ENCODE measurements at regions not wholly inside any gene's neighbourhood (a gene's known extent, or its start where the extent isn't known, plus 50 kb on each side); places are given as distances from the start of the nearest gene placed in this dataset.
"Not testable (repeated sequence)": the region's sequence is repeated elsewhere in the genome, so short reads cannot be mapped to it uniquely, and the experiment has no call there.

DNA sequence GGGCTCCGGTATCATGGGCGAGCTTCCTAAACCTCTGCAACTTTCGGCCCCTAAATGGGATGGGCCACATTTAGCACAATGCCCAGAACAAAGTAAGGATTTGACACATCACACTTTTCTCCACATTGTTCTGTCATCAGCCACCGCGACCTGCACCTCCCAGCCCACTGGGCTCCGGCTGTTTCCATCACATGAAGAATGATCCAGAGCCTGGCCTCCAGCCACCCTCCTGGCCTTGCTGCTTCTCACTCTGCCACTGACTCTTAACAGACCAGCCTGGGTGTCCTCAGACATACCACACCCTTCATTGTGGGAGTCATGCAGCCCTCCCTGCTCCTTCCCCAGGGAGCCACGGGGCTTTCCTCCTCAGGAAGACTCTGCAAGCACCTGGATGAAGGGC is 113.7 kb downstream of the IGLL1 start:
- no peak for DNase-seq (ENCODE audit: extremely low read depth, low read depth, low spot score)

DNA sequence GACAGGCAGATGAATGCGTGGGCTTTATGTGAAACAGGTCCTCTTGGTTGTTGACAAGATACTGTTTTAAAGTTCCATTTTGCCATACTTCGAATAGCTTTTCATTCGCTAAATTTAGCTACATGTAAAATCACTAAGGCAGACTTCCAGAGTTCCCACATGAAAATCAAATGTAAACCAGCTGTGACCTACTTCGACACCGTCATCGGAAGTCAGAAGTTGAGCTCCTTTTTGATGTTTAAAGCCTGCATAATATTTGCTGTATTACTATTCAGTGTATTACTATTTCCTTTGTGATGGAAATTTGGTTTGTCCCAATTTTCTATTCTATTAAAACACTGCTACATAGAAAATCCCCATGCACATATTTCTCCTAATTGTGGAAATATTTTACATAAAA is 115.3 kb downstream of the IGLL1 start:
- not testable (repeated sequence) for DNase-seq (ENCODE audit: extremely low read depth, low read depth, low spot score)

DNA sequence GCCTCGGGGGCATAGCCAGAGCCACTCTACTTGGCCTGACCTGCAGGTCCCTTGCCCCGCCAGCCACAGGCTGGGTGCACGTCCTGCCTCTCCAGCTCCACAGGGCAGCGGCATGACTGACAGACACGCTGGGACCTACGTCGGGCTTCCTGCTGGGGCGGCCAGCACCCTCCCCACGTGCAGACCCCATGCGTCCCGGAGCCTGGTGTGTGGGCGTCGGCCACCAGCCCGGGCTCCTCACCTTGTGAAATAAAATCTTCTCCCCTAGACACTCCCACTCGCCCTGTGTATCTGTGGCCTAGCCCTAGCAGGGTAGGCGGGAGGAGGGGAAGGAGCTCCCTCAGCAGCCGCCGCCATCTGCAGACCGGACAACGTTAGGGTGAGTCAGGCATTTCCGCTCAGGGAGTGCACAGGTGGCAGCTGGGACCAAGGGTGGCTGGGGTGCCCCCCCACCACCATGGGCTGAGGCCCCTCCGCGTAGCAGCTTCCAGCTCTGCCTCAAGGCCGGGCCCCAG is 119.5 kb downstream of the IGLL1 start:
- DNase-seq (ENCODE audit: extremely low read depth, low read depth, low spot score): not testable (repeated sequence)

DNA sequence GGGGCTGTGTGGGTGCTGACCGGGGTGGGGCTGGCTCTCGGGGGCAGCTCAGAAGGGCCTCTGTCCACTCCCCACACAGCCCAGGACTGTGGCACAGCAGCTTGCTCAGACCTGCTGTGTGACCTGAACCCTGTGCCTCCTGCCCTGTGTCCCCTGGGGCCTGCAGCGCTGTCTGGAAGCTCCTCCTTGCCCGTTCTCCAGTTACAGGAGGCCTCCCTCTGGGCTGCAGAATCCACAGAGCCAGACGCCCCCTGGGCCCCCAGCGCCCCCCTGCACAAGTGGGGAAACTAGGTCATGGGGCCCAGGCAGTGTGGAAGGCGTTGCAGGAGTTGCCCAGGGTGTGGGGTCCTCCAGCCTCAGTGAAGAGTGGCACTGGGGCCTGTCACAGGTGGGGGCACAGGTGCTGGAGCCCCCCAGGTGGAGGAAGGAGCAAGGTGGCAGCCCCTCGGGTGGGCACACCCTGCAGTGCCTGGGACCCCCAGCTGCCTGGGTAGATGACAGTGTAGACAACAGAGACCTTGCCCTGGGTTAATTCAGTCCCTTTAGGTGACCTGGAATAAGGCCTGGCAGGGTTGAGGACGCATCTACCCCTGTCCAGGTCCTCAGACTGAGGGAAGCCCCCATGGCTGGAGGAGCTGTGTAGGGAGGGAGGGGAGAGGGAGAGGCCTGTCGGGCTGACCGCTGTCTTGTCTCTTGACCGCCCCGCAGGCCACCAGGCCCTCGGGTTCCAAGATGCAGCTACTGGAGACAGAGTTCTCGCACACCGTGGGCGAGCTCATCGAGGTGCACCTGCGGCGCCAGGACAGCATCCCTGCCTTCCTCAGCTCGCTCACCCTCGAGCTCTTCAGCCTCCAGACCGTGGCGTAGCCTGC is 120.2 kb downstream of the IGLL1 start:
- not testable (repeated sequence) for DNase-seq (ENCODE audit: extremely low read depth, low read depth, low spot score)

DNA sequence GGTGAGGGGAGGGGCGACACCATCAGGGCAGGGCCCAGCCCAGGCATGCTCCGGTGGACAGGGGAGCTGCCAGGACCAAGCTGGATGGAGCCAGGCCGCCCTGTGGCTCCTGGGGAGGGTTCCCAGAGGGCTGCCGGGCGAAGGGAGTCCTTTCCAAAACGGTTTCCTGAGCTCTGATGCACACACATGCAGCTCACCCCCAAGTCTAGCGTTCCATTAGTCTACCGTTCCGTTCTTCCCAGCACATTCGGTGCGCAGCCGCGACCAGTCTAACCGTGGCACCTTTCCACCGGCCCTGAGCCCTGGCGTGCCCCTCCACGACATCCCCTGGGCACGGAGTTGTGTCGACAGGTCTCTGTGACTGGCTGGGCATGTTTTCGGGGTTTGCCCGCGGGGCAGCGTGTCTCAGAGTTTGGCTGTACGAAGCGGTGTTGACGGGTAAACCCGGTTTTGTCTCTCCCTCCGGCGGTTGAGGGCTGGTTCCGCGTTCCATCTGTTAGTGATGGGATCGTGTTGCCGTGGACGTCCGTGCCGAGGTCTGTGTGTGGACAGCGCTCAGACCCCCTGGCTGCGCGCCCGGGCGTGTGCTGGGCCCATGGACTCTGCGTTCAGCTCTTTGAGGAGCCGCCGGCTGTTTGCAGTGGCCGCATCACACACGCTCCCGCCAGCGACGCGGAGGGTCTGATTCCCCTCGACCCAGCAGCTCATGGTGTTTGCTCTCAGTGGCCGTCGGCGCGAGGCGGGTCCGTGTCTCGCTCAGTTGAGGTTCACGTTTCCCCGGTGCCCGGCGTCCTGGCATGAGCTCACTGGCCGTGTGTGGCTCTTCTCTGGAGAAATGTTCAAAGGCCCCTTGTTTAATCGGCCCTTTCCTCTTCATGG is 121.2 kb downstream of the IGLL1 start:
- no peak for DNase-seq (ENCODE audit: extremely low read depth, low read depth, low spot score)

DNA sequence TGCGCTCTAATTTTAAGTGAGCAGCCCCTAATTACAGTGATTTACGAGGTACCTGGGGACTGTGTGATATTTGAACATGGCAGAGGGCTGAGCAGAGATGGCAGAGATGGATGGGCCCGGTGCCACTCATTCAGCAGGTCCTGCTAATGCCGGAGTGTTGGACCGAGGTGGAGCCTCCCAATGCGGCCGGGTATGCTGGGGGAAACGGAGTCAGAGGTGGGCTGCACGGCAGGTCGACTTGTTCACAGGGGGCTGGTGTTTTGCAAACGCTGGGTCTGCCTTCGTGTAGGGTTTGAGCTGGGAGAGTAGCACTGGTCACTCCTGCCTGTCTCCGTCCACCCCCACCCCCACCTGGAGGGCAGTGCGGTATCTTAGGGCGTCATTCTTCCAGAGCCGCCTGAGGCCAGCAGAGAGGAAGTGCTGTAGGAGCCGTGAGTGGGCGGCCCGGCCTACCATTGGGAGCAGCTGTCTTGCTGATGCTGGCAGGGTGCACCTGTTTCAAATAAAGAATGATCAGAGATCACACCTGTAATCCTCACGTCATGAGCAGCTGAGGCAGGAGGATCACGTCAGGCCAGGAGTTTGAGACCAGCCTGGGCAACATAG is 122.6 kb downstream of the IGLL1 start:
- DNase-seq (ENCODE audit: extremely low read depth, low read depth, low spot score): no peak

DNA sequence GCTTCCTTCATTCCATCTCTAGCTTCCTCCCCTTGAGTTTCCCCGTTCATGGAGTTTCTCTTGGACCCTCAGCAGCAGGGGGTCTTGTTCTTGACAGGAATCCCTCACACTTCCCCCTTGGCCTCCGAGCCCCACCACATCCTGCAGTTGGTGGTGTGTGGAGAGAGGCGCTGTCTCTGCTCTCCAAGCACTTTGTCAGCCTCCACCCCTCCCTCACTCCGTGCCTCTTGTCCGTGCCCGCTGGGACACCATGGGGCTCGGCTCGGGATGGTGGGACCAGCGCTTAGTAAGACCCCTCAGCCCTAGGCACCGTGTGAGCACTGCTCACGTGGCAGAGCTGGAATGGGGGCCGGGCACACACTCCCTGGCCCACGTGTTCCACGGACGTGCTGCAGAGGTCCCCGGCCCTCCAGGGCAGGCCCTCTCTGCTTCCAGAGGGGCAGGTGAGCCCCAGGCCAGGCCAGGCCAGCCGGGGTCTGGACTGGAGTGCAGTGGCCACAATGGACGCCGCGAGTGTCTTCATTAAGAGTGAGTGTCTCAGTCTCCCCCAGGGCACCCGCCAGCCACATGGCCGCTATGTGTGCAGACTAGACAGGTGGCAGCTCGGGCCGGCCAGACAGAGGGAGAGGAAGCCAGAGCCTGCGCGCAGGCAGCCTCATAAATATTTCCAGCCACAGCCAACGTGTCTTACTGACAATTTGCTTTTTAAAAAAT is 123.3 kb downstream of the IGLL1 start:
- not testable (repeated sequence) for DNase-seq (ENCODE audit: extremely low read depth, low read depth, low spot score)

DNA sequence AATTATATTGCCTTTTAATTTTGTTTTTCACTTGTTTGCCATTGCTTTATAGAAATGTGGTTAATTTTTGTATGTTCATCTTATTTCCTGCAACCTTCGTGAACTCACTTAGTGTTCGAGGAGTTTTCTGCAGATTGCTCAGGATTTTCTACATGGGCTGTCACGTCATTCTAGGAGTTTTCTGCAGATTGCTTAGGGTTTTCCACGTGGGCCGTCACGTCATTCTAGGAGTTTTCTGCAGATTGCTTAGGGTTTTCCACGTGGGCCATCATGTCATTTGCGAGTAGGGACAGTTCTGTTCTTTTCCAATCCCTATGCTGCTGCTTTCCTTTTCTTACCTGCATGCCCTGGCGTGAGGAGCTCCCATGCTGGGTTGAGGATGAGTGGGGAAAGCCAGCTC is 125.7 kb downstream of the IGLL1 start:
- DNase-seq (ENCODE audit: extremely low read depth, low read depth, low spot score): not testable (repeated sequence)

DNA sequence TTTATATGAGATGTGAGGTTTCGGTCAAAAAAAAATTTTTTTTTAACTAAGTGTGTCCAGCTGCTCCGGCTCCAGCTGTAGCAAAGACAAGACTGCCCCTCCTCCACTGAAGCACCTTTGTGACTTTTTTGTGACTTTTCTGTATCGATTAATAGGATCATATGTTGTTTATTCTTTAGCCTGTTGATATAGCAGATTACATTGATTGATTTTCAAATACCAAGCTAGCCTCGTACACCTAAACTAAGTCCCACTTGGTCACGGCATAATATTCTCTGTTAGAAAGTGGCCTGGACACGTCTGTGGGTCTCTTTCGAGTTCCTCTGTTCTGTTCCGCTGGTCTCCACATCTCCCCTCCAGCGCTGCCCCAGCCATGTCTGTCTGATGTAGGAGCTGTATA is 126.8 kb downstream of the IGLL1 start:
- DNase-seq (ENCODE audit: extremely low read depth, low read depth, low spot score): no peak

DNA sequence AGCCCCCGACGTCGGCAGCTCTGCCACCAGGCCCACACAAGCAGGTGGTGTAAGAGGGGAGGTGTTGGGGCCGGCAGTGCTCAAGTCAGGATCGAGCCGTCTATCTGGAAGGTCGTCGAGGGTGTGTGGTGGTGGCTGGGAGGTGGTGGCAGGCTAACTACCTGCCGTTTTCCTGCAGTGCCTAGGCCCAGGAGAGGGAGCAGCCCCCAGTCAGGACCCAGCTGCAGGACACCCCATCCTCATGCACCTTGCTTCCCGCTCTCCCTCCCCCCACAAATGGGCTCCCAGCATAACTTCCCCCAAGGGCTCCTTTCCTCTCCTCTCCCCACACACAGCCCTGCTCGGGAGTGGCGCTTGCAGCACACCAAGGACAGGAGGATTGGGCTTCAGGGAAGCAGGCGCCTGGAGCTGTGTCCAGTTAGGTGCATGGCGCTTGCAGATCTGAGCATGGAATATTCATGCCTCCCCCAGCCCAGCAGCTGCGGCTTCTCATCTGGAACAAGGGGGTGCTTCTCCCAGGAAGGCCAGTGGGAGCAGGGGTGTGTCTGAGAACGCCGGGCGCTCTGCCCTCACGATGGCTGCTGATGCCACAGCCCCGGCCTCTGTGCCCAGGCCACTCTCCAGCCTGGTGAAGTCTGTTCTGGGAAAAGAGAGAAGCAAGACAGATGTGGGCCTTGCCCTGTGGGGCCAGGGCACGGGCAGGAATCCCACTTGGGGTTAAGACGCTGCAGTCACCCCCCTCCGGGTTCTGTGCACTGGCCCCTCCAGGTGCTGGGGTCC is 127.7 kb downstream of the IGLL1 start:
- DNase-seq (ENCODE audit: extremely low read depth, low read depth, low spot score): no peak

DNA sequence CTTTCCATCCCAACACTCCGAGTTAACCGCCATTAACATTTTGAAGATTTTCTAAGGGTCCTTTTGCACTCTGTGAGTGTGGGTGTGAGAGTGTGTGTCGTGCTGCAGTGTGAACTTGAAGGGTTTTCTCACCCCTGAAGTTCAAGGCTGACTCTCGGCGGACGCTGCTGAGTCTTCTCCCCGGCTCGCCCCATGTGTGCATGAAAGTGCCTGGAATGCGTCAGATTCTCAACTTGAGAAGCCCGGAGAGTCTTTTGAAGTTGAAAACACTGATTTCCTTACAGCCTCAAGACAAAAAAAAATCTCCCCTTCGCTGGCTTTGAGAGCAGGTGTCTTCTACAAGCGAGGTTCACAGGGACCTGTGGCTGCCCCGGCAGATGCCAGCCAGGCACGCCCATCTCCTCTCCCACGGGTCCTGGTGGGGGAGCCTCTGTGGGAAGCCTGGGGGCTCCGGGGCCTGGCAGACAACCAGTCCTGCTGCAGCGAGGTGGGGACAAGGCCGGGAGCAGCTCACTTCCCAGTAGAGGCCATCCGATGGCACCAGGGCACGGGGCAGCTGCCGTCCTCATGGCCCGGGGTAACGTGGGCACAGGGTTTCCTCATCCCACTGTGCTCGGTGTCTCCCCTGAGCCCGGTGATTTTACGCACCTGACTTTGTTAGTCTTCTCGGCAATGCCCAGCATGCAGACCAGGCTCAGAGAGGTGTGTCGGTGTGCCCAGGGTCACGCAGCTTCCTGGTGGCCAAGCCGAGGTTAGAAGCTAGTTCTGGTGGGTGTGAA is 128.4 kb downstream of the IGLL1 start:
- DNase-seq (ENCODE audit: extremely low read depth, low read depth, low spot score): not testable (repeated sequence)

DNA sequence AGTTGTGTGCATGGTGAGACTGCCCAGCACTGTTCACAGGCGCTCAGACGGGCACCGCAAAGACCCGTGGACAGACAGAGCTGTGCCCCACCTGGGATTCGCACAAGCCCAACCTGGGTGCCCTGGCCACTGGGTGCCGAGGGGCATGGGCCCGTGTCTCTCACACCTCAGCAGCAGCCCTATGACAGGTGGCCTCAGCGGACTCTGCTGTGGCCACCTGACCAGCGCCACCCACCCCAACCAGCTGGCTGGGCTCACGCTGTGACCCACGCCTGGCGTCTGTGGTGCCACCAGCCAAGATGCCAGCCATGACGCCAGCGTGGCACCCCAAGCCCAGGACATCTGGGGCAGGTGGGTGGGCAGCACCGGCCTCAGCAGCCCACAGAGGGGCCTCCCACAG is 129.3 kb downstream of the IGLL1 start:
- not testable (repeated sequence) for DNase-seq (ENCODE audit: extremely low read depth, low read depth, low spot score)

DNA sequence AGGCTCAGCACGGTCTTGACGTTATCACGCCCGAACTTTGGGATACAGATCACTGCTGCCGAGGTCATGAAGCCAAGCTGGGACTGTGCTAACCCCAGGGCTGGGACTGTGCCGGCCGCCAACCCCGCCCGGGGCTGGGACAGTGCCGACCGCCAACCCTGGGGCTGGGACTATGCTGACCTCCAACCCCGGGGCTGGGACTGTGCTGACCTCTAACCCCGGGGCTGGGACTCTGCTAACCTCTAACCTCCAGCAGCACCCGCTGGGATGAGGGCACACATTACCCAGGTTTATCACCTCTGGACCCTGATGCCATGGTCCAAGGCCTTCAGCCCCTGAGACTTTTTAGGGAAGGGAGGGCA is 129.7 kb downstream of the IGLL1 start:
- no peak for DNase-seq (ENCODE audit: extremely low read depth, low read depth, low spot score)

DNA sequence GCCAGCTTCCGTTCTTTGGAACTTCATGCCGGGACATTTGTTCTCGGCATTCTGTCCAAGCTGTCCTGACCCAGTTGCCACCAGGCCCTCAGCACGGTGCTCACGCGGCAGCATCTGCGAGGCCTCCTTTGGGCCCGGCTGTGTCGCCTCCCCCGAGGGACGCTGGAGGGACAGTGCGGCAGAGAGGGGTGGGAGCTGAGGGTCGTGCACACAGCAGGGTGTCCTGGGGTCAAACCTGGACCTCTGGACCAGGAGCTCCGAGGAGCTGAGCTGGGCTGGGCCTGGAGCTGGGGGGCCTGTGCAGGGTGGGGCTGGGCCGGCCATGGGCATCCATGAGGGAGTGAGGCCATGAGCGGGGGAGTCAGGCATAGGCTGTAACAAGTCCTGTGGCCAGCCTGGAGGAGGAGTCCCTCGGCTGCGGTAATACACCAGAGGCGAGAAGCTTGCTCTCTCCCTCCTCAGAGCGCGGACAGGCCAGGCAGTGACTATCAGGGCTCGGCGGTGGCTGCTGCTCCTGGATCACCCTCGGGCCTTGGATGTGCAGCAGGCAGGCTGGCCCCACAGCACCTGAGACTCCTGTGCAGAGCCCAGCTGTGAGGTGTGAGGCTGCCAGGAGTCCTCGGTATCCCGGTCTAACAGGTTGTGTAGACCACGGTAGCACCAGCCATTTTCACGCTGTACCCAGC is 130.2 kb downstream of the IGLL1 start:
- not testable (repeated sequence) for DNase-seq (ENCODE audit: extremely low read depth, low read depth, low spot score)

DNA sequence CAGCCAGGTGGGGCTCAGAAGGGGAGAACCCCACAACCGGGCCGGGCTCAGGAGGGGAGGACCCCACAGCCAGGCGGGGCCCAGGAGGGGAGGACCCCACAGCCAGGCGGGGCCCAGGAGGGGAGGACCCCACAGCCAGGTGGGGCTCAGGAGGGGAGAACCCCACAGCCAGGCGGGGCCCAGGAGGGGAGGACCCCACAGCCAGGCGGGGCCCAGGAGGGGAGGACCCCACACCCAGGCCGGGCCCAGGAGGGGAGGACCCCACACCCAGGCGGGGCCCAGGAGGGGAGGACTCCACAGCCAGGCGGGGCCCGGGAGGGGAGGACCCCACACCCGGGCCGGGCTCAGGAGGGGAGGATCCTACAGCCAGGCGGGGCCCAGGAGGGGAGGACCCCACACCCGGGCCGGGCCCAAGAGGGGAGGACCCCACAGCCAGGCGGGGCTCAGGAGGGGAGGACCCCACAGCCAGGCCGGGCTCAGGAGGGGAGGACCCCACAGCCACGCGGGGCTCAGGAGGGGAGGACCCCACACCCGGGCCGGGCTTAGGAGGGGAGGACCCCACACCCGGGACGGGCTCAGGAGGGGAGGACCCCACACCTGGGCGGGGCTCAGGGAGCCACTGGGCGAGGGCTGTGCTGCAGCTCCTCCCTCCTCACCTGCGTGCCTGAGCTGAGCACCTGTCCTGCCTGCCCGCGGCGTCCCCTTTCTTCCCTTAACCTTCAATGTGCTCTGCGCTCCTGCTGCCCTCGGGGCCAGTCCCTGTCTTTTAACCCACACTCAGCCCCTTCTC is 131.4 kb downstream of the IGLL1 start:
- not testable (repeated sequence) for DNase-seq (ENCODE audit: extremely low read depth, low read depth, low spot score)

DNA sequence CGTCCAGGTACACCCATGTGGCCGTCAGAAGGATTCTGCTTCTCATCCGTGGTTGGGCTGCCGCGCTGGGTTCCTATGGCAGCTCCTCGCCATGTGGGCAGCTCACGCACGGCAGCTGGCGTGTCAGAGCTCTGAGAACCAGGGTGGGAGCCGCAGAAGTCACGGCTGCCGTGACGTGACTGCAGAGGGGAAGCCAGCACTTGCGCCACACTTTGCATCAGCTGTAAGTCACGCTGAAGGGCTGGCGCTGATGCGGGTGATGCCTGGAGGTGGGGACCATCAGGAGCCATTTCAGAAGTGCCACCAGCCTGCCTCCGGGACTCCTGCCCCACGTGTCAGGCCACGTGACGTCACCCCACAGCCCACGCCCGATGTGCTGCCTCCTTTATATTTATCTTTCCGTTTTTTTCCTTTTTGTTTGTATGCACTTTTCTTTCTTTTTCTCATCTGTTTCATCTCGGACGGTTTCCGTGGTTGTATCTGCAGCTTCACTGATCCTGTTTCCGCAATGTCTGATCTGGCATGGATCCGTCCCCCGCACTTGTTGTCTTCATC is 133.2 kb downstream of the IGLL1 start:
- no peak for DNase-seq (ENCODE audit: extremely low read depth, low read depth, low spot score)

DNA sequence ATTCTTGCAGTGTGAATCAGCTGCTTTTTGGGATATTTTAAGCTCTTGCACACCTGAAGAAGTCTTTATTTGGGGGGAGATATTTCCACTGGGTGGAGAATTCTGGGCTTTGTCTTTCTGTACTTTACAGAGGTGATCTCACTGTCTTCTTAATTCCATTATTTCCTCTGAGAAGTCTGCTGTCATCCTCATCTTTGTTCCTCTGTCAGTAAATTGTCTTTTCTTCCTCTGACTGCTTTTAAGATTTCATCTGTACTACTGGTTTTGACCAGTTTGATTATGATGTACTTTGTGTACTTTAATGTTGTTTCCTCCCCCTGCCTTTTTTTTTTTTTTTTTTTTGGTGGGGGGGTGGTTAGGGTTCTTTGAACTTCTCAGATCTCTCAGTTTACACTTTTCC is 133.9 kb downstream of the IGLL1 start:
- not testable (repeated sequence) for DNase-seq (ENCODE audit: extremely low read depth, low read depth, low spot score)

Data from glomerular endothelial cell (primary cell).